IMR-90 (cell line): ENCODE measurements at regions not wholly inside any gene's neighbourhood (a gene's known extent, or its start where the extent isn't known, plus 50 kb on each side); places are given as distances from the start of the nearest gene placed in this dataset.

Experiments used
- ATAC-seq: fragments of 200-7000 bp; cut with Tn5 transposase; 2 replicates; pipeline ENCODE4 v1.9.1; 2020; ENCODE audit warnings: low read depth, mild to moderate bottlenecking, moderate library complexity
- BruUV-seq: library from RNA; stranded (reverse); fragments of 400-500 nt; replicated peaks from 2 replicates; lab custom pipeline; 2021; lab: Mats Ljungman, UMichigan
- CTCF ChIA-PET: fragments of 300-600 bp; formaldehyde crosslinking; extraction: SDS; loops from one replicate; lab custom pipeline; 2021; ENCODE audit warnings: antibody characterized with exemption; lab: Yijun Ruan, JAX
- POLR2A ChIA-PET: fragments of 300-600 bp; sonication (Branson Sonifier 250); formaldehyde crosslinking; loops from one replicate; lab custom pipeline; 2022; ENCODE audit warnings: antibody characterized with exemption; ENCODE audit not compliant: unreplicated experiment; lab: Charles Lee
- DNase-seq: peaks from one replicate; pipeline ENCODE4 v3.0.0; 2013
- H2AFZ ChIP-seq: replicated peaks from 2 replicates; pipeline ENCODE3; 2013; ENCODE audit warnings: low read length, mild to moderate bottlenecking; ENCODE audit not compliant: poor library complexity
- H2AK5ac ChIP-seq: 2 replicates; pipeline ENCODE4 v1.6.1; 2013; ENCODE audit warnings: low read depth, low read length, inconsistent platforms
- H2AK9ac ChIP-seq: replicated peaks from 2 replicates; pipeline ENCODE3; 2013; ENCODE audit warnings: mild to moderate bottlenecking, low read depth, low read length, moderate library complexity; ENCODE audit not compliant: poor library complexity
- H2BK120ac ChIP-seq: 2 replicates; pipeline ENCODE4 v1.6.1; 2013; ENCODE audit warnings: low read depth, low read length, inconsistent platforms
- H2BK15ac ChIP-seq: 3 replicates; pipeline ENCODE4 v1.6.1; 2013; ENCODE audit warnings: low read depth, low read length, inconsistent platforms
- H2BK20ac ChIP-seq: 2 replicates; pipeline ENCODE4 v1.6.1; 2013; ENCODE audit warnings: low read depth, mild to moderate bottlenecking, inconsistent platforms, low read length, moderate library complexity
- H2BK5ac ChIP-seq: 2 replicates; pipeline ENCODE4 v1.6.1; 2013; ENCODE audit warnings: mild to moderate bottlenecking, low read depth, low read length, inconsistent platforms; ENCODE audit not compliant: poor library complexity, severe bottlenecking
- H3K14ac ChIP-seq: replicated peaks from 2 replicates; pipeline ENCODE4 v1.6.1; 2013; ENCODE audit warnings: low read depth, low read length, inconsistent platforms
- H3K18ac ChIP-seq: 2 replicates; pipeline ENCODE4 v1.6.1; 2013; ENCODE audit warnings: low read depth, low read length, control low read depth
- H3K23ac ChIP-seq: 2 replicates; pipeline ENCODE4 v1.6.1; 2013; ENCODE audit warnings: low read depth, low read length, inconsistent platforms
- H3K27ac ChIP-seq: 2 replicates; pipeline ENCODE4 v1.5.1; 2013; ENCODE audit warnings: mild to moderate bottlenecking, control low read depth, low read length; ENCODE audit not compliant: insufficient read depth
- H3K27me3 ChIP-seq: 2 replicates; pipeline ENCODE4 v1.6.1; 2013; ENCODE audit warnings: low read length; ENCODE audit not compliant: control insufficient read depth, insufficient read depth
- H3K36me3 ChIP-seq: 2 replicates; pipeline ENCODE4 v1.6.1; 2013; ENCODE audit warnings: low read length, mixed read lengths; ENCODE audit not compliant: control insufficient read depth, insufficient read depth
- H3K4ac ChIP-seq: 2 replicates; pipeline ENCODE4 v1.6.1; 2013; ENCODE audit warnings: low read depth, low read length, inconsistent platforms
- H3K4me1 ChIP-seq: 2 replicates; pipeline ENCODE4 v1.6.1; 2013; ENCODE audit warnings: low read length, mixed read lengths; ENCODE audit not compliant: control insufficient read depth, insufficient read depth
- H3K4me2 ChIP-seq: 2 replicates; pipeline ENCODE4 v1.6.1; 2013; ENCODE audit warnings: low read depth, mild to moderate bottlenecking, control low read depth, low read length, moderate library complexity
- H3K4me3 ChIP-seq: 2 replicates; pipeline ENCODE4 v1.5.1; 2013; ENCODE audit warnings: low read depth, mild to moderate bottlenecking, control low read depth, low read length, moderate library complexity; ENCODE audit not compliant: insufficient read depth
- H3K56ac ChIP-seq: 2 replicates; pipeline ENCODE4 v1.6.1; 2013; ENCODE audit warnings: low read length, inconsistent platforms; ENCODE audit not compliant: insufficient read depth; ENCODE audit errors: extremely low read depth
- H3K79me1 ChIP-seq, 2 experiments: 2 replicates each; pipeline ENCODE4 v1.6.1; 2013; ENCODE audit warnings: low read length in 2 of 2, inconsistent platforms in 1 of 2, low read depth in 1 of 2
- H3K9ac ChIP-seq: 2 replicates; pipeline ENCODE4 v1.6.1; 2013; ENCODE audit warnings: low read depth, low read length, control low read depth
- H3K9me1 ChIP-seq: 2 replicates; pipeline ENCODE4 v1.6.1; 2013; ENCODE audit warnings: low read length, inconsistent platforms; ENCODE audit not compliant: insufficient read depth
- H3K9me3 ChIP-seq: 2 replicates; pipeline ENCODE4 v1.6.1; 2013; ENCODE audit warnings: low read length; ENCODE audit not compliant: control insufficient read depth, insufficient read depth
- H4K20me1 ChIP-seq: 2 replicates; pipeline ENCODE4 v1.6.1; 2013; ENCODE audit warnings: low read length, inconsistent platforms; ENCODE audit not compliant: insufficient read depth
- H4K5ac ChIP-seq: 2 replicates; pipeline ENCODE4 v1.6.1; 2013; ENCODE audit warnings: mild to moderate bottlenecking, low read depth, low read length, control low read depth
- H4K8ac ChIP-seq, 2 experiments: 2 replicates each; pipeline ENCODE4 v1.6.1; 2013; ENCODE audit warnings: low read depth in 2 of 2, low read length in 2 of 2, control low read depth in 1 of 2, inconsistent platforms in 1 of 2
- H4K91ac ChIP-seq: 2 replicates; pipeline ENCODE4 v1.6.1; 2013; ENCODE audit warnings: low read depth, low read length, inconsistent platforms; ENCODE audit not compliant: insufficient read depth
- BHLHE40 ChIP-seq: fragments of 150-350 bp; IDR thresholded peaks from 2 replicates; pipeline ENCODE4 v1.6.1; 2016; ENCODE audit warnings: mild to moderate bottlenecking, low read depth, low read length
- CEBPB ChIP-seq: IDR thresholded peaks from 2 replicates; pipeline ENCODE4 v1.6.1; 2012; ENCODE audit warnings: low read depth, low read length, improper control_type of control experiment
- CHD1 ChIP-seq: IDR thresholded peaks from 2 replicates; pipeline ENCODE4 v1.6.1; 2012; ENCODE audit warnings: low read depth, low read length, improper control_type of control experiment
- CTCF ChIP-seq: conservative IDR thresholded peaks from 2 replicates; pipeline ENCODE4 v1.5.1; 2012; ENCODE audit warnings: mild to moderate bottlenecking, low read depth, low read length, improper control_type of control experiment
- ELK1 ChIP-seq: fragments of 150-350 bp; IDR thresholded peaks from 2 replicates; pipeline ENCODE4 v1.6.1; 2016; ENCODE audit warnings: low read depth, mild to moderate bottlenecking, low read length, moderate library complexity, borderline replicate concordance
- FOS ChIP-seq: fragments of 150-350 bp; IDR thresholded peaks from 2 replicates; pipeline ENCODE4 v1.6.1; 2016; ENCODE audit warnings: low read depth, low read length
- MAFK ChIP-seq: IDR thresholded peaks from 2 replicates; pipeline ENCODE4 v1.6.1; 2012; ENCODE audit warnings: low read depth, low read length, improper control_type of control experiment
- MAZ ChIP-seq: IDR thresholded peaks from 2 replicates; pipeline ENCODE4 v1.6.1; 2012; ENCODE audit warnings: low read depth, mild to moderate bottlenecking, low read length, improper control_type of control experiment, moderate library complexity, borderline replicate concordance
- MXI1 ChIP-seq: IDR thresholded peaks from 2 replicates; pipeline ENCODE4 v1.6.1; 2012; ENCODE audit warnings: low read depth, mild to moderate bottlenecking, low read length, moderate library complexity, borderline replicate concordance
- NFE2L2 ChIP-seq: fragments of 150-350 bp; IDR thresholded peaks from 2 replicates; pipeline ENCODE4 v1.6.1; 2016; ENCODE audit warnings: low read depth, mild to moderate bottlenecking, low read length
- POLR2A ChIP-seq: IDR thresholded peaks from 2 replicates; pipeline ENCODE4 v1.6.1; 2012; ENCODE audit warnings: mild to moderate bottlenecking, low read depth, low read length
- RAD21 ChIP-seq: IDR thresholded peaks from 2 replicates; pipeline ENCODE4 v1.6.1; 2012; ENCODE audit warnings: low read length, improper control_type of control experiment
- RCOR1 ChIP-seq: IDR thresholded peaks from 2 replicates; pipeline ENCODE4 v1.6.1; 2012; ENCODE audit warnings: mild to moderate bottlenecking, low read length, improper control_type of control experiment; ENCODE audit not compliant: insufficient replicate concordance
- RFX5 ChIP-seq: IDR thresholded peaks from 2 replicates; pipeline ENCODE4 v1.8.0; 2012; ENCODE audit warnings: low read depth, mild to moderate bottlenecking, low read length, moderate library complexity
- SMC3 ChIP-seq: fragments of 150-350 bp; IDR thresholded peaks from 2 replicates; pipeline ENCODE4 v1.6.1; 2016; ENCODE audit warnings: low read depth, mild to moderate bottlenecking, antibody characterized with exemption, low read length, moderate library complexity
- USF2 ChIP-seq: fragments of 150-350 bp; IDR thresholded peaks from 2 replicates; pipeline ENCODE4 v1.6.1; 2017; ENCODE audit warnings: mild to moderate bottlenecking, antibody characterized with exemption, low read length, low read depth
- WGBS, 2 experiments: methylation state at CpG; one replicate each; pipeline versions ENCODE4 v1.1.5 to v1.1.7; 2013; ENCODE audit warnings: missing lambda C conversion rate in 2 of 2; ENCODE audit not compliant: insufficient read length in 1 of 2; ENCODE audit errors: extremely low coverage in 2 of 2; 5-methylcytosine and 5-hydroxymethylcytosine counted together
- dilution Hi-C: fragments of 300-500 bp; cut with HindIII; formaldehyde crosslinking; loops from one replicate; pipeline ENCODE4 v1.14.3; 2018; ENCODE audit warnings: low sequenced_read_pairs; ENCODE audit not compliant: unreplicated experiment
- in situ Hi-C: fragments of 300-500 bp; cut with MboI; formaldehyde crosslinking; loops from 3 replicates; pipeline ENCODE4 v1.14.3; 2019; ENCODE audit warnings: low sequenced_read_pairs, inconsistent platforms, mixed read lengths
- intact Hi-C: fragments of 100-400 bp; cut with micrococcal nuclease; formaldehyde crosslinking; loops from 2 replicates; pipeline ENCODE4 v1.10.0; 2022

- Histone ChIP-seq H2BK120ac (no peak overlapping the region), H3K9me1 (no peaks in the 10 kb centered on the region), H3K56ac (no peak overlapping the region), H3K23ac (no peak overlapping the region), H2BK15ac (no peak overlapping the region), H3K9ac (no peak overlapping the region), H2AK5ac (no peak overlapping the region), H4K91ac (no peak overlapping the region), H3K27ac (no peak overlapping the region), H2AFZ (no peak overlapping the region), H3K4ac (no peak overlapping the region), H3K4me2 (no peak overlapping the region), H4K20me1 (no peaks in the 10 kb centered on the region), H4K8ac (no peak overlapping the region), H2BK5ac (no peak overlapping the region), H3K18ac (no peak overlapping the region), H3K79me1 (no peaks in the 10 kb centered on the region), H3K14ac (no peak overlapping the region), H4K5ac (no peak overlapping the region), H3K4me1 (no peaks in the 10 kb centered on the region), H2AK9ac (no peak overlapping the region), H3K27me3 (no peaks in the 10 kb centered on the region), H3K9me3 (no peaks in the 10 kb centered on the region), H3K4me3 (no peak overlapping the region), H2BK20ac (no peak overlapping the region), H3K36me3 (no peaks in the 10 kb centered on the region)
- ATAC-seq (no peak), DNase-seq (no peak)
- ChIA-PET CTCF (no interaction called here), POLR2A (no interaction called here)
- intact Hi-C loops = no loop called here
- dilution Hi-C loops = no loop called here
- in situ Hi-C loops = no loop called here
- no CpG with 5 or more reads among the region's 2 CpGs for WGBS, 2 experiments
- no TSS peak for BruUV-seq
- TF ChIP-seq CEBPB (no peak), NFE2L2 (no peak), RFX5 (no peak), RCOR1 (no peak), FOS (no peak), BHLHE40 (no peak), MAFK (no peak), MAZ (no peak), POLR2A (no peak), ELK1 (no peak), MXI1 (no peak), CHD1 (no peak), RAD21 (no peak), SMC3 (no peak), USF2 (no peak), CTCF (no peak)
These were observed 454.4 kb upstream of the RPS6KA3 start for GRCh38 chrX:20720954-20721626.
